B cell (primary cell): ENCODE measurements at regions not wholly inside any gene's neighbourhood (a gene's known extent, or its start where the extent isn't known, plus 50 kb on each side); places are given as distances from the start of the nearest gene placed in this dataset.

ENCODE experiments used
- ATAC-seq: fragments of 200-7000 bp; cut with Tn5 transposase; one replicate; pipeline ENCODE4 v1.10.0; 2021; ENCODE audit warnings: low read depth, mild to moderate bottlenecking, moderate number of reproducible peaks, moderate library complexity
- CTCF ChIA-PET: fragments of 350-600 bp; sonication (Branson Sonifier 250); formaldehyde crosslinking; loops from one replicate; lab custom pipeline; 2021; ENCODE audit warnings: antibody characterized with exemption, inconsistent platforms; lab: Charles Lee
- POLR2A ChIA-PET: fragments of 350-600 bp; sonication (Branson Sonifier 250); formaldehyde crosslinking; loops from one replicate; lab custom pipeline; 2021; ENCODE audit warnings: antibody characterized with exemption; lab: Charles Lee
- DNase-seq: peaks from one replicate; pipeline ENCODE4 v3.0.0; 2013
- H2AFZ ChIP-seq: 2 replicates; pipeline ENCODE4 v1.6.1; 2012; ENCODE audit warnings: mild to moderate bottlenecking, low read depth, low read length; ENCODE audit not compliant: insufficient read depth, poor library complexity, severe bottlenecking
- H3K27ac ChIP-seq, 2 donors: 1 replicate in 1 of 2; 2 replicates in 1 of 2; pipeline ENCODE4 v1.5.1; 2012 to 2013; ENCODE audit warnings: low read length in 2 of 2, mild to moderate bottlenecking in 2 of 2, moderate library complexity in 1 of 2
- H3K27me3 ChIP-seq, 4 experiments: fragments of 200-600 bp in 1 of 4; sonication (generic) in 1 of 4; replicated peaks in 1 of 4; 1 replicate in 2 of 4; 2 replicates in 2 of 4; pipeline versions ENCODE4 v1.6.1 to v1.7.0; 2013 to 2016; ENCODE audit warnings: low read length in 3 of 4, mild to moderate bottlenecking in 2 of 4, mixed read lengths in 1 of 4, moderate library complexity in 1 of 4; ENCODE audit not compliant: insufficient read depth in 4 of 4, control insufficient read depth in 3 of 4; ENCODE audit errors: control extremely low read depth in 1 of 4
- H3K36me3 ChIP-seq, 2 experiments: replicated peaks in 1 of 2; 1 replicate in 1 of 2; 2 replicates in 1 of 2; pipeline versions ENCODE4 v1.6.1 to v1.7.1; 2013; ENCODE audit warnings: low read length in 1 of 2; ENCODE audit not compliant: insufficient read depth in 2 of 2, control insufficient read depth in 1 of 2; ENCODE audit errors: control extremely low read depth in 1 of 2, extremely low read depth in 1 of 2
- H3K4me1 ChIP-seq, 2 donors: fragments of 200-600 bp in 1 of 2; sonication (generic) in 1 of 2; 1 replicate in 1 of 2; 2 replicates in 1 of 2; pipeline versions ENCODE4 v1.5.1 to v1.6.1; 2013 to 2017; ENCODE audit warnings: low read length in 2 of 2; ENCODE audit not compliant: control insufficient read depth in 2 of 2, insufficient read depth in 2 of 2
- H3K4me2 ChIP-seq: replicated peaks from 2 replicates; pipeline ENCODE3; 2012; ENCODE audit warnings: mild to moderate bottlenecking, low read depth, low read length; ENCODE audit not compliant: poor library complexity, severe bottlenecking
- H3K4me3 ChIP-seq, 5 experiments: fragments of 200-600 bp in 1 of 5; sonication (generic) in 1 of 5; 1 replicate in 3 of 5; 2 replicates in 2 of 5; pipeline versions ENCODE4 v1.5.1 to v1.7.0; 2011 to 2016; ENCODE audit warnings: low read length in 4 of 5, mild to moderate bottlenecking in 4 of 5, low read depth in 2 of 5, control low read depth in 1 of 5, moderate library complexity in 1 of 5; ENCODE audit not compliant: insufficient read depth in 1 of 5; ENCODE audit errors: control extremely low read depth in 1 of 5, extremely low read depth in 1 of 5
- H3K79me2 ChIP-seq: fragments of 200-600 bp; sonication (generic); one replicate; pipeline ENCODE4 v1.6.0; 2016; ENCODE audit warnings: low read length; ENCODE audit not compliant: control insufficient read depth, insufficient read depth
- H3K9ac ChIP-seq: fragments of 200-600 bp; sonication (generic); 2 replicates; pipeline ENCODE4 v1.6.1; 2017; ENCODE audit warnings: mild to moderate bottlenecking, low read length, moderate library complexity
- H3K9me3 ChIP-seq, 3 donors: one replicate each; pipeline versions ENCODE4 v1.6.1 to v1.7.1; 2013; ENCODE audit warnings: low read length in 2 of 3; ENCODE audit not compliant: control insufficient read depth in 2 of 3, insufficient read depth in 1 of 3; ENCODE audit errors: control extremely low read depth in 1 of 3
- H4K20me1 ChIP-seq: 2 replicates; pipeline ENCODE4 v1.6.0; 2012; ENCODE audit warnings: mild to moderate bottlenecking, low read length; ENCODE audit not compliant: insufficient read depth, control insufficient read depth, poor library complexity, severe bottlenecking
- H3K27ac Mint-ChIP-seq: one replicate; pipeline ENCODE4 v1.8.0; 2021; ENCODE audit warnings: mixed read lengths
- H3K27me3 Mint-ChIP-seq: one replicate; pipeline ENCODE4 v1.8.0; 2021; ENCODE audit warnings: mixed read lengths
- H3K4me1 Mint-ChIP-seq: one replicate; pipeline ENCODE4 v1.8.0; 2021; ENCODE audit warnings: mixed read lengths
- H3K4me3 Mint-ChIP-seq: one replicate; pipeline ENCODE4 v1.8.0; 2021; ENCODE audit warnings: mixed read lengths
- H3K9me3 Mint-ChIP-seq: one replicate; pipeline ENCODE4 v1.8.0; 2022; ENCODE audit warnings: mixed read lengths; ENCODE audit not compliant: insufficient read depth
- EZH2 ChIP-seq: IDR thresholded peaks from 2 replicates; pipeline ENCODE4 v1.6.1; 2012; ENCODE audit warnings: borderline replicate concordance, low read depth, mild to moderate bottlenecking, moderate library complexity, low read length; ENCODE audit not compliant: insufficient read depth, poor library complexity, severe bottlenecking
- WGBS: methylation state at CpG from one replicate; pipeline ENCODE4 v1.1.5; 2013; ENCODE audit warnings: missing lambda C conversion rate; ENCODE audit not compliant: insufficient coverage; 5-methylcytosine and 5-hydroxymethylcytosine counted together
- intact Hi-C: fragments of 100-400 bp; cut with micrococcal nuclease; formaldehyde crosslinking; loops from one replicate; pipeline ENCODE4 v1.10.0; 2022
- TF ChIP-seq, protein P1 (sequence below): fragments of 200-600 bp; IDR thresholded peaks from one replicate; pipeline ENCODE4 v1.8.0; 2022; ENCODE audit warnings: antibody characterized with exemption, mild to moderate bottlenecking

DNA sequence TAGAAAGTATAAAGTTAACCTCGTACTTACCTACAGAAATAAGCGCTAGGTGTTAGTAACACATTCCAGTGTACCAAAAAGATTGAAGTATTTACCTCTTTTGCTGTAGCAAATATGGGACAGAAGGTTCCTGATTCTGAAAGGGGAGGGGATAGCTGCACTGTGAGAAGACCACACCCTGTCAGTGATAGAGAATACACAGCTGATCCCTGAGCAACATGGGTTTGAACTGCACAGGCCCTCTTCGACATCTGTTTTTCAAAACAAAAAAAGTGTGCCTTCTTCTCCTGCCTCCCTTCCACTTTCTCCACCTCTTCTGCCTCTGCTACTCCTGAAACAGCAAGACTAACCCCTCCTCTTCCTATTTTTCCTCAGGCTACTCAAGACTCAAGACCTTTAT lies 201.8 kb upstream of the SLIT2 start:
- Mint-ChIP-seq H3K27ac (no peak overlapping the region), H3K4me1 (no peaks in the 10 kb centered on the region), H3K9me3 (peaks cover 5% of the 10 kb centered on the region), H3K4me3 (no peak overlapping the region), H3K27me3 (no peaks in the 10 kb centered on the region)
- no peak overlapping the region for H3K4me2 ChIP-seq
- no peaks in the 10 kb centered on the region for H3K36me3 ChIP-seq
- no peaks in the 10 kb centered on the region for H3K27me3 ChIP-seq
- CTCF ChIA-PET = no interaction called here
- intact Hi-C loops = no loop called here
- TF ChIP-seq, protein P1, sequence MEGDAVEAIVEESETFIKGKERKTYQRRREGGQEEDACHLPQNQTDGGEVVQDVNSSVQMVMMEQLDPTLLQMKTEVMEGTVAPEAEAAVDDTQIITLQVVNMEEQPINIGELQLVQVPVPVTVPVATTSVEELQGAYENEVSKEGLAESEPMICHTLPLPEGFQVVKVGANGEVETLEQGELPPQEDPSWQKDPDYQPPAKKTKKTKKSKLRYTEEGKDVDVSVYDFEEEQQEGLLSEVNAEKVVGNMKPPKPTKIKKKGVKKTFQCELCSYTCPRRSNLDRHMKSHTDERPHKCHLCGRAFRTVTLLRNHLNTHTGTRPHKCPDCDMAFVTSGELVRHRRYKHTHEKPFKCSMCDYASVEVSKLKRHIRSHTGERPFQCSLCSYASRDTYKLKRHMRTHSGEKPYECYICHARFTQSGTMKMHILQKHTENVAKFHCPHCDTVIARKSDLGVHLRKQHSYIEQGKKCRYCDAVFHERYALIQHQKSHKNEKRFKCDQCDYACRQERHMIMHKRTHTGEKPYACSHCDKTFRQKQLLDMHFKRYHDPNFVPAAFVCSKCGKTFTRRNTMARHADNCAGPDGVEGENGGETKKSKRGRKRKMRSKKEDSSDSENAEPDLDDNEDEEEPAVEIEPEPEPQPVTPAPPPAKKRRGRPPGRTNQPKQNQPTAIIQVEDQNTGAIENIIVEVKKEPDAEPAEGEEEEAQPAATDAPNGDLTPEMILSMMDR = no peak
- no peak for TF ChIP-seq EZH2
- no peak overlapping the region for H3K27ac ChIP-seq
- 69% methylated on average over 1 of the region's 3 CpGs for WGBS
- no peaks in the 10 kb centered on the region for H4K20me1 ChIP-seq
- no peak overlapping the region for H3K9ac ChIP-seq
- POLR2A ChIA-PET = no interaction called here
- no peak overlapping the region for H3K4me3 ChIP-seq
- ATAC-seq (no peak), DNase-seq (no peak)
- H2AFZ ChIP-seq = no peak overlapping the region
- no peaks in the 10 kb centered on the region for H3K4me1 ChIP-seq
- no peaks in the 10 kb centered on the region for H3K79me2 ChIP-seq
- H3K9me3 ChIP-seq = peaks cover 0 to 7% (median 0%) of the 10 kb centered on the region in 3 donors

DNA sequence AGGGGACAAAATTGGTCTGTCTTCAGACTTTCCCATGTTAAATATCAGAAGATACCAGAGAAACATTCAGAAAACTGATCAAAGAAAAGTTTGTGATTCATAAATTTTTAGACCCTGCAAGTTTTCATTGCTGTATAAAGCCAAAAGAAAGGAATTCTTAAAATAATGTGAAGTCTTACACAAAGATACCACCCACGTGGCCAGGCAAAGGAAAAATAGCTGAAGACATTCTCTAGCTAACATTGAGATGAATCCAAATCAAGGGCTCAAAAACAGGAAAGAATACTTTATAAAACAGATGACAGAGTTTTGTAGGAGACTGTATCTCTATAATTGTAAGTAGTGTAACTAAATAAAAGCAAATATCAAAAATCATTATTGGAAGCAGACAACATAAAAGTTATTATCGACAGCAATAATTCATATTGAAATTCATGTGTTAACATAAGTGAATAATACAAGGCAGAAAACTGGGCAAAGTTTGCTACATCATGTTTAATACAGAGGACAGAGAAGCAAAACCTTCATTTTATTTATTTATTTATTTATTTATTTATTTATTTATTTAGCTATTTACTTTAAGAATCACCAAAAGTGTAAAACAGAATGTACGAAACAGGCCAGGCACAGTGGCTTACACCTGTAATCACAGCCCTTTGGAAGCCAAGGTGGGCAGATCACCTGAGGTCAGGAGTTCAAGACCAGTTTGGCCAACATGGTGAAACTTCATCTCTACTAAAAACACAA lies 204.6 kb upstream of the SLIT2 start:
- H3K4me1 Mint-ChIP-seq = no peaks in the 10 kb centered on the region
- no peak overlapping the region for H3K27ac Mint-ChIP-seq
- TF ChIP-seq, protein P1 = no peak
- intact Hi-C loops = no loop called here
- ATAC-seq (no peak), DNase-seq (no peak)
- H3K27me3 ChIP-seq = no peaks in the 10 kb centered on the region
- no peaks in the 10 kb centered on the region for H3K36me3 ChIP-seq
- no peak overlapping the region for H3K4me3 ChIP-seq
- H3K4me3 Mint-ChIP-seq = no peak overlapping the region
- H3K4me1 ChIP-seq = no peaks in the 10 kb centered on the region
- POLR2A ChIA-PET = no interaction called here
- no peak overlapping the region for H3K9ac ChIP-seq
- H4K20me1 ChIP-seq = no peaks in the 10 kb centered on the region
- H3K9me3 Mint-ChIP-seq = peaks cover 7% of the 10 kb centered on the region
- no CpG with 5 or more reads among the region's 3 CpGs for WGBS
- H3K79me2 ChIP-seq = no peaks in the 10 kb centered on the region
- H2AFZ ChIP-seq = no peak overlapping the region
- H3K4me2 ChIP-seq = no peak overlapping the region
- H3K27ac ChIP-seq = no peak overlapping the region
- H3K9me3 ChIP-seq = no peaks in the 10 kb centered on the region
- H3K27me3 Mint-ChIP-seq = no peaks in the 10 kb centered on the region
- CTCF ChIA-PET = no interaction called here
